ENCODE measurements at regions not wholly inside any gene's neighbourhood (a gene's known extent, or its start where the extent isn't known, plus 50 kb on each side); places are given as distances from the start of the nearest gene placed in this dataset.

GRCh38 chr9:89885156-89885555 lies 280.3 kb downstream of the GADD45G start:
- TF ChIP-seq CTCF (conservative IDR thresholded peaks at IDR 0.05 in 1 of 2, IDR thresholded peaks at IDR 0.05 in 1 of 2; ENCODE audit: extremely low read depth in 1 of 2, insufficient read depth in 1 of 2, low read depth in 1 of 2, low read length in 2 of 2) (no peak), EZH2 (IDR thresholded peaks at IDR 0.05; ENCODE audit: borderline replicate concordance, low read length) (no peak)

All from mammary epithelial cell (primary cell).